ENCODE measurements at regions not wholly inside any gene's neighbourhood (a gene's known extent, or its start where the extent isn't known, plus 50 kb on each side); places are given as distances from the start of the nearest gene placed in this dataset.

DNA sequence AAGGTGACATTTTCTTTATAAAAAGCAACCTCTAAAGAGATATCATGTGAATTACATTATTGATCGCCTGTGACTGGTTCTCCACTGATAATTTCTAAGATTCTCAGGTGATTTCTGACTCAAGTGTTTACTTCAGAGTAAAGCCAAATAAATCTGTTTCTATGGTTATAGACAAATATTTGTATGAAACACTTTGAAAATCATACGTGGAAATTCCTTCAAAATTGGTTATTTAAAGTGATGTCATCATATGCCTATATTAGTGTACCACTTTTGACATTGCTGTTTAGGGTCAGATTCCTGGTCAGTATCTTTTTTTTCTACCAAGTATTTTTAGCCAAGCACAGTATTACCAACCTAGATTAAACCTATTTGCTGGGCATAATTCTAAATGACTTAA lies 881.3 kb upstream of the FAM98A start:
- Histone ChIP-seq H3K27ac (no peak overlapping the region), H3K4me1 (no peaks in the 10 kb centered on the region), H3K27me3 (no peaks in the 10 kb centered on the region), H3K9me3 (no peaks in the 10 kb centered on the region), H3K4me3 (no peak overlapping the region), H3K36me3 (no peaks in the 10 kb centered on the region)
- TF ChIP-seq, protein P1, sequence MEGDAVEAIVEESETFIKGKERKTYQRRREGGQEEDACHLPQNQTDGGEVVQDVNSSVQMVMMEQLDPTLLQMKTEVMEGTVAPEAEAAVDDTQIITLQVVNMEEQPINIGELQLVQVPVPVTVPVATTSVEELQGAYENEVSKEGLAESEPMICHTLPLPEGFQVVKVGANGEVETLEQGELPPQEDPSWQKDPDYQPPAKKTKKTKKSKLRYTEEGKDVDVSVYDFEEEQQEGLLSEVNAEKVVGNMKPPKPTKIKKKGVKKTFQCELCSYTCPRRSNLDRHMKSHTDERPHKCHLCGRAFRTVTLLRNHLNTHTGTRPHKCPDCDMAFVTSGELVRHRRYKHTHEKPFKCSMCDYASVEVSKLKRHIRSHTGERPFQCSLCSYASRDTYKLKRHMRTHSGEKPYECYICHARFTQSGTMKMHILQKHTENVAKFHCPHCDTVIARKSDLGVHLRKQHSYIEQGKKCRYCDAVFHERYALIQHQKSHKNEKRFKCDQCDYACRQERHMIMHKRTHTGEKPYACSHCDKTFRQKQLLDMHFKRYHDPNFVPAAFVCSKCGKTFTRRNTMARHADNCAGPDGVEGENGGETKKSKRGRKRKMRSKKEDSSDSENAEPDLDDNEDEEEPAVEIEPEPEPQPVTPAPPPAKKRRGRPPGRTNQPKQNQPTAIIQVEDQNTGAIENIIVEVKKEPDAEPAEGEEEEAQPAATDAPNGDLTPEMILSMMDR (IDR thresholded peaks at IDR 0.05), result no peak
- TF ChIP-seq POLR2A (IDR thresholded peaks at IDR 0.05), result no peak
- intact Hi-C loops (cut with DNase I), result no loop called here
- WGBS, 4 donors, result 72 to 79% (median 73%) methylated on average over 2 of the region's 2 CpGs
- DNase-seq (no peak), ATAC-seq (no peak)

GRCh38 chr2:34475156-34475555 lies 876.1 kb upstream of the FAM98A start:
- ATAC-seq (no peak), DNase-seq (no peak)
- Histone ChIP-seq H3K27me3 (no peaks in the 10 kb centered on the region), H3K4me3 (no peak overlapping the region), H3K36me3 (no peaks in the 10 kb centered on the region), H3K27ac (no peak overlapping the region), H3K9me3 (peaks cover 0 to 14% (median 0%) of the 10 kb centered on the region in 12 donors), H3K4me1 (no peaks in the 10 kb centered on the region)
- intact Hi-C loops (cut with DNase I), result no loop called here
- TF ChIP-seq, protein P1 (IDR thresholded peaks at IDR 0.05), result no peak
- no peak for TF ChIP-seq POLR2A (IDR thresholded peaks at IDR 0.05)
- WGBS, 4 donors, result 7 to 41% (median 33%) methylated on average over 1 of the region's 1 CpG

DNA sequence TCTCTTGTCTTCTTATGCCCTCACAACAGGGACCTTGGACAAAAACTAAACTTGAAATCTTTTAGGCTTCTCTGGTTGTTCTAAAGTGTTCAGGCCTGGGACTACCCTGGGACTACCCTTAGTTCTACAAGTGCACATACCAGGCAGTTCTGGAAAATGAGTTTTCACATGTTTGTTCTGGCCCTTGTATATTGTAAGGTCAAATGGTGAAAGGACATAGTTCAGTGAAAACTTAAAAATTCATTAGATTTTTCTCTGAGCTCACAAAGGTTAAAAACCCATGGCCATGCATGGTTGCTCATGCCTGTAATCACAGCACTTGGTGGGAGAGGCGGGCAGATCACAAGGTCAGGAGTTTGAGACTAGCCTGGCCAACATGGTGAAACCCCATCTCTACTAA lies 875.5 kb upstream of the FAM98A start:
- no peaks in the 10 kb centered on the region for H3K27me3 ChIP-seq
- 58 to 83% (median 65%) methylated on average over 1 of the region's 1 CpG for WGBS, 4 donors
- TF ChIP-seq POLR2A (IDR thresholded peaks at IDR 0.05), result no peak
- TF ChIP-seq, protein P1 (IDR thresholded peaks at IDR 0.05), result no peak

GRCh38 chr2:34447097-34447496 lies 848.0 kb upstream of the FAM98A start:
- Histone ChIP-seq H3K4me3 (no peak overlapping the region), H3K9me3 (peaks cover 0 to 28% (median 13%) of the 10 kb centered on the region in 12 donors), H3K27ac (no peak overlapping the region), H3K27me3 (no peaks in the 10 kb centered on the region), H3K4me1 (no peaks in the 10 kb centered on the region), H3K36me3 (no peaks in the 10 kb centered on the region)
- no peak for DNase-seq
- TF ChIP-seq POLR2A (IDR thresholded peaks at IDR 0.05), result no peak
- TF ChIP-seq, protein P1 (IDR thresholded peaks at IDR 0.05), result no peak
- intact Hi-C loops (cut with DNase I), result no loop called here
- ATAC-seq, result no peak

More for the DNA sequence above, 875.5 kb upstream of the FAM98A start:
- Histone ChIP-seq H3K36me3 (no peaks in the 10 kb centered on the region), H3K4me1 (no peaks in the 10 kb centered on the region), H3K4me3 (no peak overlapping the region), H3K27ac (no peak overlapping the region), H3K9me3 (peaks cover 0 to 17% (median 0%) of the 10 kb centered on the region in 12 donors)
- DNase-seq, result no peak
- ATAC-seq, result no peak
- intact Hi-C loops (cut with DNase I), result no loop called here
